ENCODE measurements at regions not wholly inside any gene's neighbourhood (a gene's known extent, or its start where the extent isn't known, plus 50 kb on each side); places are given as distances from the start of the nearest gene placed in this dataset.

DNA sequence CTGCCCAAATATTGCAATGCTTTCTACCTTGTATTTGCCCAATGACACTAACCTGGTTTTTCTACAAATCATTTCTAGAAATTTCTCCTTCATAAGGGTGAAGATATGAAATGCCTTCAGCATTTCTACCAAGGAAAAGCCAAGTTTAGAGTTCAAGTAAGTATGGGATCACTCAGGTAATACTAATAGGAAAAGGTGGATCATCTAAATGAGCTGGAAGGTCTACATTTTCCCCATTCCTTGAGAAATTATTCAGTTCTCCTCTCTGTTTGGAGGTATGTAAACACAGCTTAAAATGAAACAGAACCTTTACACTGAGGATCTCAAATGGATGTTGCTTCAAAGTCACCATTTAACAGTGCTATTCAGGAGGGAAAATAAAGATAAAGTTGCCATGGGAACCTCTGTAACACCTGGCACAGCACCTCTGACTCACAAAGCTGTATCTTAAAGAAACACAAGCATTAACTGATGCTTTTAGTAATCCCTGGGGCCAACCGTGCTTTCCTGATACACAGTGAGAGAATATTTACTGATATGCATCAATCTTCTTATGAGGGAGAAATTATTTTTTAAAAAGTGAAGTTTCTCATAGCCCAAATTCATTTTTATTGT, 161.3 kb downstream of the DRD1 start:
- no peak for DNase-seq

DNA sequence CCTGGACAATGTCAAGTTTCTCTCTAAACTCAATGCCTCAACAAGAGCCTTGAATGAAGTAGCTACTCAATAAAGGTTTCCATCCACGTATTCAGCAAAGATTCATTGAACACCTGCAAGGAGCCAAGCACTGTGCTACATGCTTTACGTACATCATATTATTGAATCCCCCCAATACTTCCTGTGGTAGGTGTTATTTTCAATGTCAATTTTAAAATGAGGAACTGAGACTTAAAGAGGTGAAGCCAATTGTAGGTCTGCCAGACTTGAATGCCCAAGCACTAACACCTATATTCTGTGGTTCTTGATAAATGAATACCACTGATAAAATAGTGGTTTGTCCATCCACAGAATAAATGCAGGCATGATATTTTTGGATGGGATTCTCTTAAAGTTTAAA, 162.3 kb downstream of the DRD1 start:
- no peak for DNase-seq

DNA sequence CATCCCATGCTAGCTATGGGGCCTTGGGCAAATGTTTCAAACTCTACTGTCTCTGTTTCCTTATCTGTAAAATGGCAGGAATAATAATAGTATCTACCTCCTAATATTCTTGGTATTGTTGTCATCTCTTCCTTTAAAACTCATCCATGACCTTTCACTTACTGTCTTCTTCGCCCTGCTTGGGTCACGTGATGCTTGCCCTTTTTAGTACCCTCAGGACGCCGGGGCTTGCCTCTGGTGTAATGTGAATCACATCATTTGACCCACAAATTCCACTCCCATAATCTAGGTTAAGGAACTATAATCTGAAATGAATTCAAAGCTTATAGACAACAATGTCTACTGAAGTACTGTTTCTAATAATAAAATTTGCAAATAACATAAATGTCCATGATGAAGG, 162.7 kb downstream of the DRD1 start:
- no peak for DNase-seq

DNA sequence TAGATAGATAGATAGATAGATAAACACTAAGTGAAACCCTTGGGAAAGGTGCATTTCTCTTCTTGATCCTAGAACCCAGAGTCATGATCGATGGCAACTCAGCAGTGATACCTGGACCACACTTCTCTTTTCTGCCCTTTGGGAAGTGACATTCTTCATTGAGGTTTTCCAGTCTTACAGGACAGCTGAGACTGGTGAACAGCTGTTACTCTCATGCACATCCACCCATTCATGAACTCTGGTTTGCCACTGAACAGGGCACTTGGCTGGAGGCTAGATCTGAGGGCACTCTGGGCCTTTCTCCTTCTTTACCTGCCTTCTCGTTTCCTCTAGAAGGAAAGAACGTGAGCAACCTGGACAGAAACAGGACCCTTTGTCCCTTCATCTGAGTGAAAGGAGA, 164.5 kb downstream of the DRD1 start:
- no peak for DNase-seq

DNA sequence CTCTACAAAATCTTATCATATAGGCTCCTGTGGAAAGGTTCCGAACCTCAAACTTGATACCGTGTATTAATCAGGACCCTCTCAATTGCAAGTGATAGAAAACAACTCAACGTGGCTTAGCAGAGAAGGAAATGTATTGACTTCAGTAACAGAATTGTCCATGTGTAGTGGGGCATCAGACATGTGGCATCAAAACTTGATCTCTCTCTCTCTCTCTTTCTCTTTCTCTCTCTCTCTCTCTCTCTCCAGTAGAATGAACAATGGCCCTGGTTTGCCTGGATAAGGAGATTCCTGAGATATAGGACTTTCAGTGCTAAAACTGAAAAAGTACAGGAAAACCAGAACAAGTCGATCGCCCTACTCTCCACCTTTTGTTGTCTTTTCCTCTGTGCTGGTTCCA, 168.2 kb downstream of the DRD1 start:
- DNase-seq, result no peak

DNA sequence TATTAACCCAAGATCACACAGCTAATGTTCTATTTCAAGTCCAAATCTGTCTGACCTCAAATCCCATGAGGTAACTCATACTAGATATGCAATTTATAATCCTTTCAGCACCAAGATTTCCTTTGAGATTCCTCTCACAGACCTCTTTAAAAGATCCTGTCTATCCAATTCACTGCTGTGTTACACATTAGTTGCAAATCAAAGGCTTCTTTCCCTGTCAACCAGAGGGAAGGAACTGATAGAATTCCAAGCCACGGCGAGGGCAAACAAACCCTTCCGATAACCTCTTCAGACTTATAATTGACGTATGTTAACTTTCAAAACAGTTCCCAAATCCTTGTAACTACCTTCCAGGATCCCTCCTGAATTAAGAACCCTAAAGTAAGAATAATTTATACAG, 168.9 kb downstream of the DRD1 start:
- no peak for DNase-seq

DNA sequence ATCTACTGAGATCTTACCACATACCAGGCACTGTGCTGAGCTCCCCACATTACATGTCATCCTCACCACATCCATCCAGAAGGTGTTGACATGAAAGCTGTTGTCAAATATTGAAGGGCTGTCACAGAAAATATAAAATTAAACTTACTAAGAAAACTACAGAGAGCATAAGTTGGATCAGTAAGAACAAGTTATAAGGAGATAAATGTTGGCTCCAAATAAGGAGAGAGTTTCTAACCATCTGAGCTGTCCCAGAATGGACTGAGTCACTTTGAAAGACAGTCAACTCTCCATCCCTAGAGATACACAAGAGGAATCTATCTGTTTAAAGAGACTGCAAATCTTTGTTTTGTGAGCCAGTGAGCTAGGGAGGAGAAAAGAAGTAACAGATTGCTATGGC, 169.8 kb downstream of the DRD1 start:
- no peak for DNase-seq

DNA sequence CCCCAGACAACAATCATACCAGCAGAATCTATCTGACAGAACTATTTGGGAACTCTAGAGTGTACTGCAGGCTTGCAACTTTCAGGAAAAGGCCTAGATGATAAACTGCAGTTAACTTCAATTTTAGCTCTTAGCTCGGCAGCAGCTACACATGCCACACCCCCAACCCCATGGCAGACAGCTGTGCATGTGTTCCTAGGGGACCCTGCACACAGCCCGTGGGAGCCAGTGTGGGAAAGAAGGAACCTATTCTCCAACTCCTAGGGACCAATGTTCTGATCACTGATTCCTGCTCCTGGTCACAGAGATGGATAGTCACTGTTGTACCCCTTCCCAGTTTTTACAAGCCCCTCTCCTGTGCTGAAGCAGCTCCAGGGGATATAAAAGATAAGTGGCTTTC, 179.6 kb downstream of the DRD1 start:
- DNase-seq, result no peak

DNA sequence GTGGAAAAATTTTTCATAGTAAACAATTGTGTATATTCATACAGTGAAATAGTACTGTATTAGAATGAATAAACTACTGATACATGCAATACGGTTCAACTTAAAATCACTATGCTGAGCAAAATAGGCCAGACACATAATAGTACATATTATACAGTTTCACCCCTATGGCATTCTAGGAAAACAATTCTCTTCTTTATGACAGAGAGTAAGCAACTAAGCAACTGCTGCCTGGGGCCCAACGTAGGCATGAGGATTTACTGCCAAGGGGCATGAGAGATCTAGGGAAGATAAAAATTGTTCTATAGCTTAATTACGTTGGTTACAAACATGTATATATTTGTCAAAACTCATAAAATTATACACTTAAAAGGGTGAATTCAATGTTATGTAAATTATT, 180.2 kb downstream of the DRD1 start:
- DNase-seq, result no peak

DNA sequence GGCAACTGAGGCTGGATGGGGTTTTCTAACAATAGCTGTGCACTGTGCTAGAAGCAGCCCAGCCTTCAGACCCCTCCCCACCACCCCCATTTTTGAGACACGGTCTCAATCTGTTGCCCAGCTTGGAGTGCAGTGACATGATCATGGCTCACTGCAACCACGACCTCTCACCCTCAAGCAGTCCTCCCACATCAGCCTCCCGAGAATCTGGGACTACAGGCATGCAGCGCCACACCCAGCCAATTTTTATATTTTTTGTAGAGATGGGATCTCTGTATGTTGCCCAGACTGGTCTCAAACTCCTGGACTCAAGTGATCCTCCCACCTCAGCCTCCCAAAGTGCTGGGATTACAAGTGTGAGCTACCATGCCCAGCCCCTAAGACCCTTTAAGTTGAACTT, 182.5 kb downstream of the DRD1 start:
- no peak for DNase-seq

DNA sequence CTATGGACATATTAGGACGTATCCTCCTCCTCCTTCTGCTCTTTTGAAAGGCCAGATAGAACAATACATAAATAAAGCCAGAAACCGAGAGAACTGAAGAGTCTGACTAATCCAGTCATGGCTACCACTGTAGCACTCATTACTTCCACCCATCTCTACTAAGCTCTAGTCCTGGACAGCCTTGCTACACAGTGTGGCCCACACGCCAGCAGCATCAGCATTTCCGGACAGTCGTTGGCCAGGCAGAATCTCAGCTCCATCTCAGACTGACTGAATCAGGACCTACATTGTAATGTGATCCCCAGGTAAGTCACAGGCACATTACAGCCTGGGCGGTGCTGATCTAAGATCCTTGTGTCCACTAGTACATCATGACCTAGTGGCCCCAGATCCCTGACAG, 182.9 kb downstream of the DRD1 start:
- no peak for DNase-seq

DNA sequence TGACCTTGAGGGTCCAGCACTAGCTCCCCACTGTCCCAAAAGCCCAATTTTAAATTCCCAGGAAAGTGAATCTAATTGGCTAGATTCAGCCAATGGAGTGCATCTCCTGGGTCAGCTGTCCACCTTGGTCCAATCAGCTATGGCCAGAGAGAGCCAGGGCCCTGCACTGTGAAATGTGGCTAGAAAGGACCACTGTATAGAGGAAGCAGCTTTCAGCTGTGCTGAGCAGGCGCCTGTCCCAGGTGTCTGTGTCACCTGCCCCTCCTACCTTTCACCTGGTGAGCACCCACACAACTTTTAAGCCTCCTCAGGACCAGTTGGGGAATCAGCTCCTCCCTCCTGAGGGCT, 186.2 kb downstream of the DRD1 start:
- DNase-seq, result no peak

DNA sequence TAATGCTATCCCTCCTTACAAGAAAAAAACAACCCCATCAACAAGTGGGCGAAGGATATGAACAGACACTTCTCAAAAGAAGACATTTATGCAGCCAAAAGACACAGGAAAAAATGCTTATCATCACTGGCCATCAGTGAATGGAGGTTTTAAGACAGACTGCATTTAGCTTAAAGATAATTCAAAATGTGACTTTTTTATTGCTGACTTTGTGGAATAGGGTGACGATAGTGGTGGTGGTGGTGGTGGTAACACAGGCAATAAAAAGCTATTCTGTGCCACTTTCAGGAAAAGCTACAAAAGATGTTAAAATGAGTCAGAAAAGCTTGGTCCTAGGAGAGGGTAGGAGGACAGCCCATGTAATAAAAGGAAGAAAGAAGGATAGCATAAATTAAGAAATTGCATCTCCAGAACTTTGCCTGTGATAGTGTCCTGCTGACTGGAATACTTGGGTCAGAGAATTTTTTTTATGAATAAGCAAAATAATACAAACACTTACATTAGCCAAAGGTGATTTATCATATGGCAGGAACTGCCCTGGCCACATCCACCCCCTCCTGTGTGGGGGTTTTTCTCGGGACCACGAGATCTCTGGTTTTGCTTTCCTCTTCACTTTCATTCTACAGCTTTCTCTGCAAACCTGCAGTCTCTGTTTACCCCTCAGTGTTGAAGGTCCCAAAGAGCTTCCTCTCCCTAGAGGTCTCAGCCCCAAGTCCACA, 186.7 kb downstream of the DRD1 start:
- DNase-seq, result no peak

DNA sequence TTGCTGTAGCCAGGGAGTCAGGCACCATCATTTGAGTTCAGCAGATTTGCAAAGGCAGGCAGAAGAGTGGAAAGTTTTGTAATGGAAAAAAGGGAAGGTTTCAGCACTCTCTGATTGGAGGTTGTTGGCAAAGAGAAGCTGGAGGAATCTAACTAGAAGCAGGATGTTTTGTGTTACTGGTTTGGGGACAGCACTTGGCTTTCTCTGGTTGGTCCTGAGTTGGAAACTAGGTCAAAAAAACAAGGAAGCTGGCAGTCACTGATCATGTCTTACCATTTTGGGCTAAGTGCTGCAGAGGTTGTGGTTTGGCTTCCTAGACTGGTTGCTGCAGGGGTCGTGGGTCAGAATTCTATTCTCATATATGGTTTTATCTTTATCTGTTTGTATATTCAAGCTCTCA, 189.8 kb downstream of the DRD1 start:
- DNase-seq, result no peak

DNA sequence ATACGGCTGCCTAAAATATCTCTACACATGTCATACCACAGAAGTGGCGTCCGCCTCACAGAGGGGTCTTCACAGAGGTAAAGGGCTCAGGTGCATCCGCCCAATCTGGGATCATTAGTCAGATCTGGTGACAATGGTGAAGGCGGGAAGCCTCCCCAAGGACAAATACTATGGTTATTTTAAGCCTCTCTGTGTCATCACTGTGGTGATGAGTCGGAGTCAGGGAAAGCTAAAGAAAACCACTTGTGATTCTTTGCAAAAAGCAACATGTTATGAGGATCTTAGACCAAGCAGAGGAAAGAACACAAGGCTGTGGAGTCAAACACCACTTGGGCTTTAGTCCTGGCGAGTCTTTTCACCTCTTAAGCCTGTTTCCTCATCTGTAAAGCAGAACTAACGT, 190.4 kb downstream of the DRD1 start:
- DNase-seq, result no peak

DNA sequence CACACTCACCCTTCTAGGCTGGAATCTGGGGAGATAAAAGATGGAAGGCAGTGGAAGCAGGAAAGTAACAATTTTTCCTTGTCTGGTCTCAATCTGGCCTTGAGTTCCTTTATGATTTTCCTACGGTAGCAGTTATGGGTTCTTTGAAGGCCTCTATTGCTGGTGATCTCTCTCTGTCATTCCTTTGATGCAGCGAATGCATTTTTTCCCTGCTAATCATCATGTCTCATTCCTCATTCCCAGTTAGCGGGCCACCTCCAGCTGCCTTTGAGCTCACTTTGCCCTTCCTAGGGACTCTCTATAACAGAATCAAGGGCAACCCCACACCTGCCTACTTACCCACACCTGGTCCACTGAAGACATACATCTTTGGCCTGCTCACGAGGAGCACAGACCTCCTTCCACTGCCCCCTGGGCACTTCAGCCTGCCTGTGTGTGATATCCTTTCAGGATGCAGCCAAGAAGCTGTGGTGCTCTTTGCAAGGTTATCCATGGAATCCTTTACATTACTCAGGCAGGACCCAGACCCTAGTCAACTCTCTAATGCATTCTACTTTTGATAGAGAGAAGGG, 191.7 kb downstream of the DRD1 start:
- no peak for DNase-seq

DNA sequence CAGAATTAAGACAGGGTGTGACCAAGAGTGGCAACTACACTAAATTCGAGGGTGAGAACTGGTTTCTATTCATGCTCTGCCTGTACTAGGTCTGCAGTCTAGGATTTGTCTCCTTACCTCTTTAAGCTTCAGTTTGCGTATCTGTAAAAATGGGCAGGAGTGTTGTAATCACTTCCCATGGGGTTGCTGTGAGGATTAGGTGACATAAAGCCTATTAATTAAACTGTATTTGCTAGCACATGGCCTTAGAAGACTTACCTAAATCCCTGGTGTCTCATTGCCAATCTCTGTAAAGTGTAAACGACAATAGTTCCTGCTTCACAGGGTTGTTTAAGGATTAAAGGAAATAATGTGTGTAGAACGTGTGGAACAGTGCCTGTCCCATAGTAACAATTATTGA, 193.6 kb downstream of the DRD1 start:
- DNase-seq, result no peak

DNA sequence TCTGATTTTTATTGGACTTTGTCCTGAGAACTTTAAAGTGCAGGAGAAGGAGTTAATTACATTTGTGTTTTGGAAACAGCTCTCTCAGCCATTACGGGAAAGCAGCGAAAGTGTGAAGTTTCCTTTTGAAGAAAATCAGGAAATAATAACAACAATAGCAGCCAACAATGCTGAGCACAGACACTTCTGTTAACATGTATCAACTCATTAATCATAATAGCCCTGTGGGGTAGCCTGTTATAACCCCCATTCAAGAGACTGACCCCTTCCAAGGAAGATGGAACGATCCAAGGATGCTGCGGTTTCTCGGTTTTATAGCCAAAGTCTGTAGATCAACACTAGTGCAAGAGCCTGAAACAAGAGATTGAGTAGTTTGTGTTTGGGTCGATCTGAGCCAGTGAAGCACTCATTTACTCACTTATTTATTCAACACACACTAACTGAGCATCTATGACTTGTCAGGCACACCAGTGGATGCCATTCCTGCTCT, 195.5 kb downstream of the DRD1 start:
- DNase-seq, result no peak

DNA sequence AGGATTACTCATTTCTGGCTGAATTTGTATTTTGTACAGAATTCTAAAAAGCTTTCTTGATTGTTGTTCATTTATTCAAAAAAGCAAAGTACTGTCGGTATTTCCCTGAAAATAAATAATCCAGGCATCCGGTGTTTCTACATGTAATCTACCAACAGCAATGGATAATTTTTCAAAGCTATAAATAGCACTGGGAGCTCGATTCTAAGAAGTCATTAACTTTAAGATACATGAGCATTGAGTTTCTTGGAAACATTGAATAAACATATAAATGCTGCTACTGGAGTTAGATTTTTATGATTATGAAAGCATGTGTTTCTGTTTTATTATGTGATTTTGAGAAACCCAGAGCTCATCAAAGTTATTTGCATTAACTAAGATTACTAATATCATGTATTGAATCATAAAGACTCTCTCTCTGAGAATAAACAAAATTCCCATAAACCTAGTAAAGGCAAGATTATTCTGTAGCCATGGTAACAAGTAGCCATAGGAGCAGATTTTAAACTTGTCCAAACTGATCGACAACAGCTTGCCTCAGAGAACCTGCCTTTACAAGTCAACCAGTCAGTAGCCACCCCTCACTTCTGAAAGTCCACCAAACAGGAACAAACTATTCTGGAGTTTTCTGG, 197.0 kb downstream of the DRD1 start:
- DNase-seq, result no peak

DNA sequence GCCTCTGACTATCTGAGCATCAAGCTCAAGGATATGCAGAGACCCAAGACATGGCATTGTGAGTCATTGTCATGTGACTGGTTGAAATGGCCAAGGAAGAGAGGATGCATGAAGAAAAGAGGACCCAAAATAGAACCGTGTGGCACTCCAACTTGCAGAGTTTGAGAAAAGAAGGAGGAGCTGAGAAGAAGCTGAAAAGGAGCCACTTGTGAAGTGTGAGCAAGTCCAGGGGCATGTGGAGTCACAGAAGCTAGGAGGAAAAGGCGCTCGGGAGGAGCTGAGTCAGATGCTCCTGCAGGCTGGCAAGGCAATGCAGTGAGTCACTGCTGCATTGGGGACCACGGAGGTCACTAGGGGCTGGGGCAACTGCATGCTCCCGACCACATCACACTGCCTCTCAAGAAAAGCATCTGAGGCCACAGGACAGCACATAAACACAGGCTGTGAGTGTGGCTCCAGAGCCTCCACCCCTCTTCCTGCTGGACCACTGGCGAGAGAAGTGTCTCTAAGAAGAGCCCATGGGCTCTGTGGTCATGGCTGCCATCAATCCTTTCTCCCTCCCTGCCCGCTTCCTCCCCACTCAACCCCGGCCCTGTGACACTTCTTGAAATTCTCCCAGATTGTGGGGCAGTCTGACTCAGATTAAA, 197.6 kb downstream of the DRD1 start:
- DNase-seq, result no peak

DNA sequence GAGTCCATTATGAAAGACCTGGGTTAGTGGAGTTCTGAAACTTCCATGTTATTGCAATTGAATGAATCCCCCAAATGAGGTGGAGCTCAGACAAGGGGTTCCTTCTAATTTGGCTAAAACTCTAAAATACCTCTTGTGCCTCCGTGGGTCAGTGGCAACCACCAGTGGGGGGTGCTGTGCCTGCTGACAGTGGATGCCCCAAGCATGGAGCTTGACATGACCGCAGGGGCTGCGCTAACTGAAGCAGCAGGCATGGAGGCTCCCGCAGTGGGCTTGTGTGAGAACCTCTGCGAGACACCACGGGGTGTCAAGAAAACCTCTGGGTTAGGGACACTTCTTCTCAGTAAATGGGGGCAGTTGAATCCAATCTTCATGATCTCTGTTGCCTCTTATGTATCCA, 200.5 kb downstream of the DRD1 start:
- DNase-seq, result no peak

DNA sequence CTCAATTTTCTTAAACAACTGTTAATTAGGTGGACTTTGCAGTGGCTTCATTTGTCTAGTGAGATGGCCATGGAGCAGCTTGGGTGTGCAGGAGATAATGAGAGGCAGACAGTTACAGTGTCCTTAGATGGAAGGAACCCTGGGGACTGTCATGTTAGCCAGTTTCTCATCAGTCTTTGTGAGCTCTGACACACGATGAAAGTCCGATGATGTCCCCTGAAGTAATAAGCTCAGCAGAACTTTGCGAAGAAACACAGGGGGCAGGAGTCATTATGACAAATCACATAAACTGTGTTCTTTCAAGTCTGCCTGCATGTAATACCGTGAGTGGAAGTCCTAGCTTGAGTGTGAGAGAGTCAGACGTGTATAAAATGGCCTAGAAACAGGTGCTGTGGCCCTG, 201.8 kb downstream of the DRD1 start:
- no peak for DNase-seq

DNA sequence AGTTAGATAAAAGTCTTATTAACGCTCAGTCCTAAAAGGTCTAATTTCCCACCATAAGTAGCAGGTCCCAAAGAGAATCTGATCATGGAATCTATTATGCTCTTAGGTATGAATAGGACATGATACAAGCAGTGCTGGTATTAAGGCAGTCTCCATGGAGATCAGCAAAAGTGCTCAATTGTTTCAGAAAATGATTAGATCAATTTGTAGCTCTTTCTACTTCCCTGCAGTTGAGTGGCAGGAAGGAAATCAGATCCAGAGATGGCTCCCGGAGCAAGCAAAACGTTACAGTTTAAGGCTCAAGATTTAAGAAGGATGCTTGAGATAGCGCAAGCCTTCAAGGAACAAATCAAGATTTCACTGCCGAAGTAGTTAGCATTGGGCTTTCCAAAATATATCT, 205.7 kb downstream of the DRD1 start:
- DNase-seq, result no peak

DNA sequence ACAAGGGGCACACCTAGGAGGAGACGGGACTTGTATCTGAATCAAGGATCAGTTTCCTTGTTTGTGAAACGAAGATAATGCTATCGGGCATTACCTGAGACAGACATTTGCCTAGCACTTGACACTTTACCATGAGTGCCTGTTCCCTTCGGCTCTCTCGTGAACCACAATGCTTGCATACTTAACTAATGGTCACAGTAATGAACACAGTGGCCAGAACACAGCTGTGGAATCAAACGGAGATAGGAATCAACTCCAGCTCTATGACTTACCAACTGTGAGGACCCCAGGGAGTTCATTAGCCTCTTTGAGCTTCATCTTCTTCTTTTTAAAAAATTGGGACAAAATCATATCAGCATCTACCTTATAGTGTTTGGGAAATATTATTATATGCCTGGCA, 207.8 kb downstream of the DRD1 start:
- DNase-seq, result no peak

Measured in activated effector memory CD4-positive, alpha-beta T cell treated with Interleukin-2 at 50 U/mL for 16 hours (primary cell).